Fibroblast of lung (primary cell): ENCODE measurements at regions not wholly inside any gene's neighbourhood (a gene's known extent, or its start where the extent isn't known, plus 50 kb on each side); places are given as distances from the start of the nearest gene placed in this dataset.

Experiments used
- DNase-seq, 2 donors: peaks; one replicate each; pipeline versions ENCODE4 v3.0.0 to v3.0.0-alpha.2; 2010; ENCODE audit warnings: low read depth in 2 of 2
- H2AFZ ChIP-seq: 2 replicates; pipeline ENCODE4 v1.5.1; 2012; ENCODE audit warnings: low read length, control low read depth, inconsistent platforms
- H3K27ac ChIP-seq: 2 replicates; pipeline ENCODE4 v1.5.1; 2011; ENCODE audit warnings: low read length, control low read depth; ENCODE audit not compliant: insufficient read depth
- H3K27me3 ChIP-seq: 2 replicates; pipeline ENCODE4 v1.5.1; 2011; ENCODE audit warnings: mild to moderate bottlenecking, low read length; ENCODE audit not compliant: control insufficient read depth, insufficient read depth
- H3K36me3 ChIP-seq: 2 replicates; pipeline ENCODE4 v1.5.1; 2011; ENCODE audit warnings: low read length; ENCODE audit not compliant: control insufficient read depth, insufficient read depth
- H3K4me1 ChIP-seq: 2 replicates; pipeline ENCODE4 v1.5.1; 2011; ENCODE audit warnings: low read length; ENCODE audit not compliant: control insufficient read depth, insufficient read depth; ENCODE audit errors: extremely low read depth
- H3K4me2 ChIP-seq: 2 replicates; pipeline ENCODE4 v1.5.1; 2011; ENCODE audit warnings: low read length, control low read depth; ENCODE audit not compliant: insufficient read depth; ENCODE audit errors: extremely low read depth
- H3K4me3 ChIP-seq, 4 experiments: fragments of 200-600 bp in 1 of 4; sonication (generic) in 1 of 4; replicated peaks in 1 of 4; 2 replicates each; pipeline ENCODE4 v1.5.1; 2011 to 2016; ENCODE audit warnings: low read length in 4 of 4, low read depth in 3 of 4, mild to moderate bottlenecking in 3 of 4, control low read depth in 2 of 4, inconsistent platforms in 1 of 4, mixed read lengths in 1 of 4; ENCODE audit not compliant: insufficient read depth in 1 of 4; ENCODE audit errors: control extremely low read depth in 1 of 4
- H3K79me2 ChIP-seq: 2 replicates; pipeline ENCODE4 v1.5.1; 2012; ENCODE audit warnings: mild to moderate bottlenecking, low read length, inconsistent platforms; ENCODE audit not compliant: control insufficient read depth, insufficient read depth
- H3K9ac ChIP-seq: 2 replicates; pipeline ENCODE4 v1.5.1; 2011; ENCODE audit warnings: mild to moderate bottlenecking, low read length, control low read depth; ENCODE audit not compliant: insufficient read depth
- H3K9me3 ChIP-seq: 2 replicates; pipeline ENCODE4 v1.5.1; 2012; ENCODE audit warnings: low read depth, low read length; ENCODE audit not compliant: control insufficient read depth, insufficient read depth
- H4K20me1 ChIP-seq: 2 replicates; pipeline ENCODE4 v1.5.1; 2011; ENCODE audit warnings: low read length; ENCODE audit not compliant: control insufficient read depth, insufficient read depth; ENCODE audit errors: extremely low read depth
- CTCF ChIP-seq, 2 donors: IDR thresholded peaks in 1 of 2; conservative IDR thresholded peaks in 1 of 2; 1 replicate in 1 of 2; 2 replicates in 1 of 2; pipeline ENCODE4 v1.5.1; 2011 to 2012; ENCODE audit warnings: low read length in 2 of 2, control low read depth in 1 of 2, inconsistent platforms in 1 of 2, low read depth in 1 of 2, mild to moderate bottlenecking in 1 of 2
- EZH2 ChIP-seq: IDR thresholded peaks from 2 replicates; pipeline ENCODE4 v1.5.1; 2012; ENCODE audit warnings: low read length, control low read depth, mild to moderate bottlenecking; ENCODE audit errors: missing control alignments

- H3K4me1 ChIP-seq = no peaks in the 10 kb centered on the region
- H3K27ac ChIP-seq = no peak overlapping the region
- no peaks in the 10 kb centered on the region for H3K79me2 ChIP-seq
These were observed 194.3 kb downstream of the MTX2 start for GRCh38 chr2:176463546-176463945.

GRCh38 chr2:176464886-176465564 lies 195.8 kb downstream of the MTX2 start:
- no peak overlapping the region for H3K9ac ChIP-seq
- no peaks in the 10 kb centered on the region for H3K79me2 ChIP-seq
- TF ChIP-seq EZH2 (no peak), CTCF (conservative IDR thresholded peaks at IDR 0.05 in 1 of 2, IDR thresholded peaks at IDR 0.05 in 1 of 2; ENCODE audit: low read depth in 1 of 2, low read length in 2 of 2) (no peak)
- no peak overlapping the region for H3K27ac ChIP-seq
- H2AFZ ChIP-seq = no peak overlapping the region
- no peaks in the 10 kb centered on the region for H4K20me1 ChIP-seq
- DNase-seq = no peak
- H3K36me3 ChIP-seq = no peaks in the 10 kb centered on the region
- no peak overlapping the region for H3K4me2 ChIP-seq
- no peaks in the 10 kb centered on the region for H3K27me3 ChIP-seq
- no peaks in the 10 kb centered on the region for H3K4me1 ChIP-seq
- H3K4me3 ChIP-seq = no peak overlapping the region
- H3K9me3 ChIP-seq = no peaks in the 10 kb centered on the region

More at GRCh38 chr2:176463546-176463945, 194.3 kb downstream of the MTX2 start:
- Histone ChIP-seq H3K36me3 (no peaks in the 10 kb centered on the region), H2AFZ (no peak overlapping the region), H4K20me1 (no peaks in the 10 kb centered on the region), H3K4me3 (no peak overlapping the region), H3K4me2 (no peak overlapping the region), H3K27me3 (no peaks in the 10 kb centered on the region), H3K9me3 (no peaks in the 10 kb centered on the region), H3K9ac (no peak overlapping the region)
- TF ChIP-seq CTCF (conservative IDR thresholded peaks at IDR 0.05 in 1 of 2, IDR thresholded peaks at IDR 0.05 in 1 of 2; ENCODE audit: low read depth in 1 of 2, low read length in 2 of 2) (no peak), EZH2 (no peak)
- DNase-seq = no peak

DNA sequence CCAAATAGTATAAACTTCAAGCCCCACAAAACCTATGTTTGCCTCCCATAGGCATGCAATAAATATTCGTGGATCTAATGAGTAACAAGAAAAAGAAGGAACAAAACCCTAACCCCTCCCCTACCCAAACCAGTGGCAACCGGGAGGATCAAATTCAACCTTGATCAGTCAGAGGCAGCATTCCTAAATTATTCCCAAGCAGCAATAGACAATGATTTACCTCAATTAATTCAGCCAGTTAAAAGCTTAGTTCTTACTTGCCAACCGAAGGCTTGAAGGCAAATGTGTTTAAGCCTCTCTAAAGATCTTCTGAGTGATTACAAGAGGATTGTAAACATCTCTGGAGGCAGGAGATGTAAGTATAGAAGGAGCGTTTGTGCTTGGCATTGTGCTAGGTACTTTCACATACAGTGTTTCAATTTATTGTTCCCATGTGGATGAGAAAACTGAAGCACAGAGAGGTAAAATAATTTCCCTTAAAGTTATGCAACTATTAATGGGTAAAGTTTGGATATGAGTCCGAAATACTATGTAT lies 197.7 kb downstream of the MTX2 start:
- Histone ChIP-seq H4K20me1 (no peaks in the 10 kb centered on the region), H3K79me2 (no peaks in the 10 kb centered on the region), H3K9me3 (no peaks in the 10 kb centered on the region), H3K9ac (no peak overlapping the region), H2AFZ (no peak overlapping the region), H3K4me2 (no peak overlapping the region), H3K27ac (no peak overlapping the region), H3K4me3 (no peak overlapping the region), H3K36me3 (no peaks in the 10 kb centered on the region), H3K27me3 (no peaks in the 10 kb centered on the region), H3K4me1 (no peaks in the 10 kb centered on the region)
- TF ChIP-seq EZH2 = no peak
- TF ChIP-seq CTCF (conservative IDR thresholded peaks at IDR 0.05 in 1 of 2, IDR thresholded peaks at IDR 0.05 in 1 of 2; ENCODE audit: low read depth in 1 of 2, low read length in 2 of 2) = no peak
- no peak for DNase-seq
